A549 (cell line): ENCODE measurements at regions not wholly inside any gene's neighbourhood (a gene's known extent, or its start where the extent isn't known, plus 50 kb on each side); places are given as distances from the start of the nearest gene placed in this dataset.

ENCODE experiments used
- CTCF ChIP-seq: fragments of >200 bp; sonication (Bioruptor Twin); formaldehyde crosslinking; IDR thresholded peaks from 3 replicates; pipeline ENCODE4 v1.5.1; 2016
- E2F6 ChIP-seq: IDR thresholded peaks from 2 replicates; pipeline ENCODE4 v1.6.1; 2012; ENCODE audit warnings: low read depth, borderline replicate concordance
- ESRRA ChIP-seq: fragments of 150-350 bp; IDR thresholded peaks from 2 replicates; pipeline ENCODE4 v1.6.1; 2014; ENCODE audit warnings: mild to moderate bottlenecking, low read length, borderline replicate concordance
- MAX ChIP-seq: IDR thresholded peaks from 2 replicates; pipeline ENCODE4 v1.6.1; 2012
- PBX3 ChIP-seq: IDR thresholded peaks from 2 replicates; pipeline ENCODE4 v1.6.1; 2012
- PHF8 ChIP-seq: fragments of 200-600 bp; sonication (generic); IDR thresholded peaks from 2 replicates; pipeline ENCODE4 v1.6.1; 2016; ENCODE audit warnings: low read depth, mild to moderate bottlenecking, antibody characterized with exemption, moderate library complexity, borderline replicate concordance
- POLR2A ChIP-seq: IDR thresholded peaks from 2 replicates; pipeline ENCODE4 v1.6.1; 2012; ENCODE audit warnings: mild to moderate bottlenecking, low read length
- POLR2AphosphoS2 ChIP-seq: conservative IDR thresholded peaks from 2 replicates; pipeline ENCODE4 v1.6.1; 2012; ENCODE audit warnings: low read length, improper control_type of control experiment, inconsistent platforms
- REST ChIP-seq: fragments of 200-600 bp; sonication (generic); IDR thresholded peaks from 2 replicates; pipeline ENCODE4 v1.6.1; 2016; ENCODE audit warnings: antibody characterized with exemption, mild to moderate bottlenecking, moderate library complexity
- SREBF2 ChIP-seq: fragments of 450-650 bp; IDR thresholded peaks from 2 replicates; pipeline ENCODE4 v1.6.1; 2014; ENCODE audit warnings: mild to moderate bottlenecking, moderate library complexity
- ZC3H11A ChIP-seq: fragments of 450-650 bp; IDR thresholded peaks from 2 replicates; pipeline ENCODE4 v1.6.1; 2014; ENCODE audit warnings: antibody characterized with exemption, mild to moderate bottlenecking
- ZSCAN20 ChIP-seq: fragments of 250-450 bp; sonication (Bioruptor Pico); IDR thresholded peaks from 2 replicates; pipeline ENCODE4 v1.8.0; 2022; ENCODE audit warnings: mild to moderate bottlenecking, moderate library complexity

DNA sequence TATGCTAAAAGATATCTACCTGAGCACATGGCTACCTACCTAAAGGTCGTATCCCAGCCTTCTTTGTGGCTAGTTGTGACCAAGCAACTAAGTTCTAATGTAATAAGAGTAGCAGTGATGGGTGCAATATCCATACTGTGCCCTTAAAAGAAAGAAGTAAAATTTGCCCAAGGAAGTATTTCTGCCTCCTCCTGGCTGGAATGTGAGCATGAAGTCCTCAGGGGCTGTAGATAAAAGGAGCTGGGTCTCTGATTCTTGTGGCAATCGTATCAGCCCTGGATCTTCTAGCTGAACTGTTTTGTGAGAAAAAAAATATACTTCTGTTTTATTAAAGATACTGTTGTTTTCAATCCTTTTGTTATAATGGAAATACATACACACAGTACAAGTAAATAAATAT is 217.4 kb downstream of the GPAT3 start:
- TF ChIP-seq MAX (no peak), CTCF (no peak), ZSCAN20 (CRISPR knock-in tag) (no peak), PHF8 (no peak), POLR2A (no peak), PBX3 (no peak), ESRRA (no peak), POLR2AphosphoS2 (no peak), ZC3H11A (no peak), SREBF2 (no peak), E2F6 (no peak), REST (no peak)
